Thyroid gland (tissue), 4 donors: ENCODE measurements at regions not wholly inside any gene's neighbourhood (a gene's known extent, or its start where the extent isn't known, plus 50 kb on each side); places are given as distances from the start of the nearest gene placed in this dataset.

Source experiments
- DNase-seq, 2 donors: peaks; one replicate each; pipeline ENCODE4 v3.0.0-alpha.2; 2019
- H3K27ac ChIP-seq, 3 donors: fragments of 200-600 bp; sonication (generic); 1 replicate in 2 of 3; 2 replicates in 1 of 3; pipeline ENCODE4 v1.5.1; 2016 to 2019; ENCODE audit warnings: mild to moderate bottlenecking in 1 of 3, moderate library complexity in 1 of 3
- H3K27me3 ChIP-seq: fragments of 200-600 bp; sonication (generic); one replicate; pipeline ENCODE4 v1.5.1; 2019
- H3K36me3 ChIP-seq, 2 donors: fragments of 200-600 bp; sonication (generic); one replicate each; pipeline ENCODE4 v1.5.1; 2016 to 2019
- H3K4me1 ChIP-seq, 2 donors: fragments of 200-600 bp; sonication (generic); one replicate each; pipeline ENCODE4 v1.5.1; 2017 to 2019
- H3K4me3 ChIP-seq, 3 donors: fragments of 200-600 bp; sonication (generic); replicated peaks in 1 of 3; 1 replicate in 2 of 3; 2 replicates in 1 of 3; pipeline ENCODE4 v1.5.1; 2016; ENCODE audit warnings: mild to moderate bottlenecking in 1 of 3
- H3K9me3 ChIP-seq: fragments of 200-600 bp; sonication (generic); one replicate; pipeline ENCODE4 v1.5.1; 2017
- POLR2A ChIP-seq, 2 donors: fragments of 450-650 bp; IDR thresholded peaks; one replicate each; pipeline ENCODE4 v1.6.1; 2017; ENCODE audit warnings: antibody characterized with exemption in 2 of 2, mild to moderate bottlenecking in 2 of 2, moderate library complexity in 1 of 2
- WGBS, 2 donors: methylation state at CpG; one replicate each; pipeline ENCODE4 v1.1.5; 2017; 5-methylcytosine and 5-hydroxymethylcytosine counted together
- intact Hi-C: fragments of 100-400 bp; cut with DNase I; formaldehyde crosslinking; loops from one replicate; pipeline ENCODE4 v1.15.1; 2023
- TF ChIP-seq, protein P1 (sequence below), 6 experiments: fragments of 200-600 bp in 3 of 6; fragments of 450-650 bp in 3 of 6; sonication (generic) in 3 of 6; IDR thresholded peaks; one replicate each; pipeline ENCODE4 v1.5.1; 2016 to 2019; ENCODE audit warnings: antibody characterized with exemption in 6 of 6, mild to moderate bottlenecking in 2 of 6, inconsistent platforms in 1 of 6, moderate library complexity in 1 of 6

DNA sequence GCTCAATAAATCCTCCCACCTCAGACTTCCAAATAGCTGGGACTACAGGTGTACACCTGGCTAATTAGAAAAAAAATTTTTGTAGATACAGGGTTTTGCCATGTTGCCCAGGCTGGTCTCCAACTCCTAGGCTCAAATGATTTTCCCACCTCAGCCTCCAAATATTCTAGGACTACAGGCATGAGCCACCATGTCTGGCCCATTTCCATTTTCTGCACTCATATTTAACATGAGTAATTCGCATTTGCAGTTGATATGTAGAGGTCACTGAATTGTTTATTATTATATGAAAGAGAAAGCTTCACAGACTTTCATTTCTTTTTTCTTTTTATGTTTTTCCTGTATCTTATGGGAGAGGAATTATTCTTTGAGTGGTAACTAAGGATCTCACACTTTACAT lies 492.7 kb downstream of the CNTN3 start:
- Histone ChIP-seq H3K4me1 (no peaks in the 10 kb centered on the region), H3K27ac (no peak overlapping the region), H3K4me3 (no peak overlapping the region), H3K36me3 (no peaks in the 10 kb centered on the region), H3K27me3 (no peaks in the 10 kb centered on the region), H3K9me3 (no peaks in the 10 kb centered on the region)
- intact Hi-C loops = no loop called here
- DNase-seq = no peak
- 69 to 80% methylated on average over 1 of the region's 1 CpG for WGBS, 2 donors
- no peak for TF ChIP-seq POLR2A (IDR thresholded peaks at IDR 0.05)
- TF ChIP-seq, protein P1, sequence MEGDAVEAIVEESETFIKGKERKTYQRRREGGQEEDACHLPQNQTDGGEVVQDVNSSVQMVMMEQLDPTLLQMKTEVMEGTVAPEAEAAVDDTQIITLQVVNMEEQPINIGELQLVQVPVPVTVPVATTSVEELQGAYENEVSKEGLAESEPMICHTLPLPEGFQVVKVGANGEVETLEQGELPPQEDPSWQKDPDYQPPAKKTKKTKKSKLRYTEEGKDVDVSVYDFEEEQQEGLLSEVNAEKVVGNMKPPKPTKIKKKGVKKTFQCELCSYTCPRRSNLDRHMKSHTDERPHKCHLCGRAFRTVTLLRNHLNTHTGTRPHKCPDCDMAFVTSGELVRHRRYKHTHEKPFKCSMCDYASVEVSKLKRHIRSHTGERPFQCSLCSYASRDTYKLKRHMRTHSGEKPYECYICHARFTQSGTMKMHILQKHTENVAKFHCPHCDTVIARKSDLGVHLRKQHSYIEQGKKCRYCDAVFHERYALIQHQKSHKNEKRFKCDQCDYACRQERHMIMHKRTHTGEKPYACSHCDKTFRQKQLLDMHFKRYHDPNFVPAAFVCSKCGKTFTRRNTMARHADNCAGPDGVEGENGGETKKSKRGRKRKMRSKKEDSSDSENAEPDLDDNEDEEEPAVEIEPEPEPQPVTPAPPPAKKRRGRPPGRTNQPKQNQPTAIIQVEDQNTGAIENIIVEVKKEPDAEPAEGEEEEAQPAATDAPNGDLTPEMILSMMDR (IDR thresholded peaks at IDR 0.05) = no peak

DNA sequence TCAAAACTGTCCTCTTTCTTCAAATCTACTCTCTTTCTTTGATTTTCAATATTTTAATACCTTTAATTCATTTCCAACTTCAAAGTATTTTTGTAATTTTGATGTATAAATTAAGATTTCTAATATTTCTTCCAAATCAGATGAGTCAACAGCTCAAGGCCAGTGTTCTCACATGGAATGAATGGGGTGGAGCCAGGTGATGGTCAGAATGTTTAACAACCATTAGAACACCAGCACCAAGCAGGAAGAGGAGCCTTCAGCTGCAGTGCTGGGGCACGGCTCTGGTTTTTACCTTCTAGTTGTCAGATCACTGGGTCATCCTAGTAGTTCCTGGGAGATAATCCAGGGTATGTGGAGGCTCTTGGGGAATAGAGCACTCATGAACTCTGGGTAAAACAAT lies 494.5 kb upstream of the PDZRN3 start:
- intact Hi-C loops = no loop called here
- H3K36me3 ChIP-seq = no peaks in the 10 kb centered on the region
- TF ChIP-seq, protein P1 (IDR thresholded peaks at IDR 0.05) = no peak
- no peak for TF ChIP-seq POLR2A (IDR thresholded peaks at IDR 0.05)
- no peaks in the 10 kb centered on the region for H3K27me3 ChIP-seq
- DNase-seq = no peak
- H3K4me3 ChIP-seq = no peak overlapping the region
- WGBS, 2 donors = 70 to 71% methylated on average over 1 of the region's 1 CpG
- no peak overlapping the region for H3K27ac ChIP-seq
- no peaks in the 10 kb centered on the region for H3K4me1 ChIP-seq
- H3K9me3 ChIP-seq = no peaks in the 10 kb centered on the region

DNA sequence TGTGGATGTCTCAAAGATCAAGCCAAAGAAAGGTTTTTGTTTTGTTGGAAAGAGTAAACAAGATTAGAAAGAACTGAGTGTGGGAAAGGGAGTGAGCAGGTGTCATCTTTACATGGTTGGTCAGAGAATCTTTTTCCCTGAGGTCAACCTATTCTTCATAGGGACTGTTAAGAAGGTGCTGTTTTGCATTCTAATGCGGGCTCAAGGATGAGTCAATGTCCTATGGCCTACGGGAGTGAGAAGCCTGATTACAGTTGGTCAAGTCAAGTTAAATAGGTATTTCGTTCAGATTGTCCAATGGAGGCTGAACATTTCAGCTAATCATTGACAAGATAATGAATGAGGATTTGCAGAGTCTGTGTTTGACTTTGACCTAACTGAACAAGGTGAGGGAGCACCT lies 491.2 kb upstream of the PDZRN3 start:
- TF ChIP-seq, protein P1 (IDR thresholded peaks at IDR 0.05) = no peak
- TF ChIP-seq POLR2A (IDR thresholded peaks at IDR 0.05) = no peak
- WGBS, 2 donors = 75 to 86% methylated on average over 3 of the region's 3 CpGs

DNA sequence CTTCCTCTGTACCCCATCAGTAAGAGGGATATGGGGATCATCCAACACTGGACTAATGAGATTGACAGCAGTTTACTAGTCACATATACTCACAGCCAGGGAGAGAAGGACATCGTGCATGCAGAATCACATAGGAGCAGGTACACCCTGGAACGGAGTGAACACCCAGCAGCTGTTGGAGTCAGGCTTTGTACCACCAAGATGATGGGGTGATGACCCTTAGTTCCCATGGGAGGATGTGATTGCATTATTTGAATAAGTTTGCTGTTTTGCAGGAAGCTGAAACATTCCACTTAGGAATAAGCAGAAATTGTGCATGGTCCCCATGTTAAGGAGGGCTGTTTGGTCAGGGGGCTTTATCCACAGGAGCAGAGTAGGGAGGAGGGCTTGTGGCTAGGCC lies 482.7 kb upstream of the PDZRN3 start:
- Histone ChIP-seq H3K9me3 (no peaks in the 10 kb centered on the region), H3K27me3 (no peaks in the 10 kb centered on the region), H3K4me1 (no peaks in the 10 kb centered on the region), H3K36me3 (no peaks in the 10 kb centered on the region), H3K4me3 (no peak overlapping the region), H3K27ac (no peak overlapping the region)
- intact Hi-C loops = no loop called here
- no peak for DNase-seq
- no peak for TF ChIP-seq POLR2A (IDR thresholded peaks at IDR 0.05)
- TF ChIP-seq, protein P1 (IDR thresholded peaks at IDR 0.05) = no peak
- 65 to 83% methylated on average over 2 of the region's 2 CpGs for WGBS, 2 donors

More for the DNA sequence above, 491.2 kb upstream of the PDZRN3 start:
- H3K36me3 ChIP-seq = no peaks in the 10 kb centered on the region
- H3K4me1 ChIP-seq = no peaks in the 10 kb centered on the region
- no peak for DNase-seq
- no peaks in the 10 kb centered on the region for H3K9me3 ChIP-seq
- H3K27ac ChIP-seq = no peak overlapping the region
- intact Hi-C loops = no loop called here
- no peak overlapping the region for H3K4me3 ChIP-seq
- H3K27me3 ChIP-seq = no peaks in the 10 kb centered on the region

DNA sequence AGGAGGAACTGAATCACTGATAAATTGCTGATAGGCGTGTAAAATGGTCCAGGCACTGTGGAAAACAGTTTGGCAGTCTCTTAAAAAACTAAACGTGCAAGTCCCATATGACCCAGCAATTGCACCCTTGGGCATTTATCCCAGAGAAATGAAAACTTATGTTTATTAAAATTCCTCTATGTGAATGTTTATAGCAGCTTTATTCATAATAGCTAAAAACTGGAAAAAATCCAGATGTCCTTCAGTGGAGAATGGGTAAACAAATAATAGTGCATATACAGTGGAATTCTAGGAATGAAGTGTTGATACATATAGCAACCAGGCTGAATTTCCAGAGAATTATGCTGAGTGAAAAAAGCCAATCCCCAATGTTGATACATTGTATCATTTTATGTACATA lies 482.2 kb upstream of the PDZRN3 start:
- TF ChIP-seq, protein P1 (IDR thresholded peaks at IDR 0.05) = no peak
- TF ChIP-seq POLR2A (IDR thresholded peaks at IDR 0.05) = no peak
- 55 to 70% methylated on average over 2 of the region's 2 CpGs for WGBS, 2 donors
- Histone ChIP-seq H3K27me3 (no peaks in the 10 kb centered on the region), H3K9me3 (no peaks in the 10 kb centered on the region), H3K4me3 (no peak overlapping the region), H3K27ac (no peak overlapping the region), H3K36me3 (no peaks in the 10 kb centered on the region), H3K4me1 (no peaks in the 10 kb centered on the region)
- no peak for DNase-seq
- intact Hi-C loops = no loop called here
